Epithelial cell of proximal tubule (primary cell): ENCODE measurements at regions not wholly inside any gene's neighbourhood (a gene's known extent, or its start where the extent isn't known, plus 50 kb on each side); places are given as distances from the start of the nearest gene placed in this dataset.

ENCODE experiments used
- DNase-seq: peaks from one replicate; pipeline ENCODE4 v3.0.0-alpha.2; 2011; ENCODE audit warnings: low read depth
- H3K4me3 ChIP-seq: 2 replicates; pipeline ENCODE4 v1.5.1; 2011; ENCODE audit warnings: low read depth, mild to moderate bottlenecking, low read length
- TF ChIP-seq, protein P1 (sequence below): conservative IDR thresholded peaks from 2 replicates; pipeline ENCODE4 v1.5.1; 2012; ENCODE audit warnings: low read depth, mild to moderate bottlenecking, low read length

DNA sequence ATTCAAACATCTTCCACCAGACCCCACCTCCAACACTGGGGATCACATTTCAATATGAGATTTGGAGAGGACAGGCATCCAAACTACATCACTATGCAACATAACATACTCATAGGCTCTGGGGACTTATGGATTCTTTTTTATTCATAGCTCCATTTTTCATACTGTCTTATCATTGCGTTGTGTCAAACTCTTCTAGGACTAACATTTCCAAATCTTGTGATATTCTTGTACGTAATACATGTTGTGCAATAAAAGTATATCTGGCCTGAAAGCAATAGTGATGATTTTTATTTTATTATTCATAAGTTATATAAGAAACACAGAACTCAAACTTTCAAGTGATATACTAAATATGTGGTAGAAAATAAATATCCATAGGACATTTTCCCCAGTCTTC lies 60.6 kb upstream of the ACTR3 start:
- no peak for DNase-seq
- TF ChIP-seq, protein P1, sequence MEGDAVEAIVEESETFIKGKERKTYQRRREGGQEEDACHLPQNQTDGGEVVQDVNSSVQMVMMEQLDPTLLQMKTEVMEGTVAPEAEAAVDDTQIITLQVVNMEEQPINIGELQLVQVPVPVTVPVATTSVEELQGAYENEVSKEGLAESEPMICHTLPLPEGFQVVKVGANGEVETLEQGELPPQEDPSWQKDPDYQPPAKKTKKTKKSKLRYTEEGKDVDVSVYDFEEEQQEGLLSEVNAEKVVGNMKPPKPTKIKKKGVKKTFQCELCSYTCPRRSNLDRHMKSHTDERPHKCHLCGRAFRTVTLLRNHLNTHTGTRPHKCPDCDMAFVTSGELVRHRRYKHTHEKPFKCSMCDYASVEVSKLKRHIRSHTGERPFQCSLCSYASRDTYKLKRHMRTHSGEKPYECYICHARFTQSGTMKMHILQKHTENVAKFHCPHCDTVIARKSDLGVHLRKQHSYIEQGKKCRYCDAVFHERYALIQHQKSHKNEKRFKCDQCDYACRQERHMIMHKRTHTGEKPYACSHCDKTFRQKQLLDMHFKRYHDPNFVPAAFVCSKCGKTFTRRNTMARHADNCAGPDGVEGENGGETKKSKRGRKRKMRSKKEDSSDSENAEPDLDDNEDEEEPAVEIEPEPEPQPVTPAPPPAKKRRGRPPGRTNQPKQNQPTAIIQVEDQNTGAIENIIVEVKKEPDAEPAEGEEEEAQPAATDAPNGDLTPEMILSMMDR = no peak
- H3K4me3 ChIP-seq = no peak overlapping the region

DNA sequence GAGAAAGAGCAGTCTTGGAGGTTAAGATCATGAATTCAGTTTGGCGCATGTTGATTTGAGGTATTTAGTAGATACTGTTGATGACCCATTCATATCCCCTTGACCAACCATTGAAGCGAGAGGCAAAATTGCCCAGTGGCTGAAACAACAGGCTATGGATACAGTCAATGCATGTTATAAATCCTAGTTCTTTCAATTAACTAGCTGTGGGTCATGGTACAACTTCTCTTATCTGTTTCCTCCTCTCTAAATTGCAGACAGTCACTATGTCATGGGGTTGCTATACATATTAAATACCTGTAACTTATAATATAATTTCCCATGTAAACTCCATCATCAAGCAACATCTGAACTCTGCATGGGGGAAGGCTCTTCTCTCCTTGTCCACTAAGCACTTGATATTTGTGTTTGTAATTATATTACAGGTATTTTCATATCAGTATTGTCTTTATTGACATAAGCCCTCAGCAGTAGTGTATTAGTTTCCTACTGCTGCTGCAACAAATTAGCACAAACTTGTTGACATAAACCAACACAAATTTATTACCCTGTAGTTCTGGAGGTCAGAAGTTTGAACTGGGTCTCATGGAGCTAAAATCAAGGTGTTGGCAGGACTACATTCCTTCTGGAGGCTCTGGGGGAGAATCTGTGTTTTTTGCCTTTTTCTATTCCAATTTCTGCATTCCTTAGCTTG lies 61.7 kb upstream of the ACTR3 start:
- DNase-seq = no peak
- TF ChIP-seq, protein P1 = no peak

DNA sequence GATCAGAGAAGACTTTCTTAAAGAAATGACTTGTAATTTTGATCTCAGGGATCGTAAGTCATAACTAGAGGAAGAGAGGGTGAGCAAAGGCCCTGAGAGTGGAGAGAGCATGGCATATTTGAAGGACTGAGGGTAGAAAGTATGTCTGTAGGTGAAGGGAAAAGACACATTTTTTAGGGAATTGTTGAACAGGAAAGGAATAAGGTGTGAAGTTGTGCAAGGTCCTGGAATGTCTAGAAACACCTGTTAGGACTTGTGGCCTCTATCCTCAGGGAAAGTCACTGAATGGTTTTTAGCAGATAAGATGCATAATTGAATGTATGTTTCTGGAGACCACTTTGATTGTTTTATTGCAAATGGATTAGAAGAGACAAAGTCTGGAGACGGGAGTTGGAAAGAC lies 62.5 kb upstream of the ACTR3 start:
- H3K4me3 ChIP-seq = no peak overlapping the region
- no peak for DNase-seq
- TF ChIP-seq, protein P1 = no peak

More for the DNA sequence above, 61.7 kb upstream of the ACTR3 start:
- no peak overlapping the region for H3K4me3 ChIP-seq

DNA sequence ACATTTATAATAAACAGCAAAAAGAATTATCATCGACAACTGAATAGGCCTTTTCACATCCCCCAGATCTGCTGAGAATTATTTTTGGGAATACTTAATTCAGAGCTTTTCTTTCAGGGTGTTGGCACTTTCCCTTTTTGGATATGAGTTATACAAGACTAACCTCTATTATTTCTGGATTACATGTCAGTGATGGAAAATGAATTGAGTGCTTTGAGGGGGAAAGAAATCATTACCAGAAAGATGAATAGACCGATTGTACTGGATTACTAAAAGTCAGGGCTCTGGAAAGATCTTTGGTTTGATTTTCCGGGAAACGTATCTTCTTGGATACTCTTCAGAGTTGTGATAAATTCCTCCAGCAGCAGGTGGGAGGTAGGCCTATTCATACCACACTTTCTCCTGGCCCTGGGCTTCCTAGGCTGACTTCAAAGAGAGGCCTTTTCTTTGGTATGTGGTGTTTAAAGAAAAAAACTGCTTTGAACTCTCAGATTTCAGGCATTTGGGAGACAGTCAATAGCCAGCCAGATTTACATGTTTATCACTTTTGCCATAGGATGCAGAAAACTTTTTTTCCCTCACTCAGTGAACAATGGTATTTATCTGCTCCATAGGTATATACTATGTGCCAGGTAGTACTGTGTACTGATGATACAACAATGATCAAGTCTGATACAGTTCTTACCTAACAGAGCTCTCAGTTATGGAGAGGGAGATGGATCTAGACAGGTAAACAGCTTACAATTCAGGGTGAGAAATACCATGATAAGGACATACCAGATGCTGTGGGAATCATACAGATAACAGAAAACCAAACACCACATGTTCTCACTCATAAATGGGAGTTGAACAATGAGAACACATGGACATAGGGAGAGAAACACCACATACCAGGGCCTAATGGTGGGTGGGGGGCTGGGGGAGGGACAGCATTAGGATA lies 63.3 kb upstream of the ACTR3 start:
- no peak for DNase-seq
- H3K4me3 ChIP-seq = no peak overlapping the region
- TF ChIP-seq, protein P1 = no peak

DNA sequence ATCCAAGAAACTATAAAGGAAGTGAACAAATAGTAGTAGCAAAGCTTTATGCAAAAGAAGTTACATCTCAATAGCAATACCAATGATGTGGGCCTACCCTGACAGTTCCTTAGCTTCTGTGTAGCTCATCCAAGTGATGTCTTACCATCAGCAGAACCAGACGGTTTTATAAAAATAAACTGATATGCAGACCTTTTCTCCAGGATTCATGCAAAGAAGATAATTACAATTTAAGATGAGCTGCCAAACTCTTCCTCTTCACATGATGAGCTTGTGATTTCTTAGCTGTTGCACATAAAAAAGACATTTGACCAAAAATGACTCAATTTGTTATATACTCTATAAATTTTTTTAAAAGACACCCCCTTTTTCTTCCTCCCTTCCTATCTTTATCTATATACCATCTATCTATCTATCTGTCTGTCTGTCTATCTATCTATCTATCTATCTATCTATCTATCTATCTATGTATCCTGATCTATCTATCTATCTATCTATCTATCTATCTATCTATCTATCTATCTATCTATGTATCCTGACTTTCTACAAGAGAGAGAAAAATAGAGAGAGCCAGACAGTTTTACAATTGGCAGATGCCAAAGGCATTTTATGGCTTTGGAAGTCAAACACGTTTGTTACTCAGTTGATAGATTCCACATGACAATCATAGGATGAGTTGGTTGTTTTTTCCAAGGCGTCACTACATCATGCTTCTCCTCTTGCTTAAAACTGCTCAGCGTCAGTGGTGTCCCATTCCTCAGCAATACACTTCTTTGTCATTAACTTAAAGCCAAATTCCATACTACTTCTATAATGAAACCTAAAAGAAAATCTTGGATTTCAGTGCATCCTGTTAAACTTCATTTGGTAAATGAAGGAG lies 65.9 kb upstream of the ACTR3 start:
- no peak overlapping the region for H3K4me3 ChIP-seq
- TF ChIP-seq, protein P1 = no peak
- no peak for DNase-seq

DNA sequence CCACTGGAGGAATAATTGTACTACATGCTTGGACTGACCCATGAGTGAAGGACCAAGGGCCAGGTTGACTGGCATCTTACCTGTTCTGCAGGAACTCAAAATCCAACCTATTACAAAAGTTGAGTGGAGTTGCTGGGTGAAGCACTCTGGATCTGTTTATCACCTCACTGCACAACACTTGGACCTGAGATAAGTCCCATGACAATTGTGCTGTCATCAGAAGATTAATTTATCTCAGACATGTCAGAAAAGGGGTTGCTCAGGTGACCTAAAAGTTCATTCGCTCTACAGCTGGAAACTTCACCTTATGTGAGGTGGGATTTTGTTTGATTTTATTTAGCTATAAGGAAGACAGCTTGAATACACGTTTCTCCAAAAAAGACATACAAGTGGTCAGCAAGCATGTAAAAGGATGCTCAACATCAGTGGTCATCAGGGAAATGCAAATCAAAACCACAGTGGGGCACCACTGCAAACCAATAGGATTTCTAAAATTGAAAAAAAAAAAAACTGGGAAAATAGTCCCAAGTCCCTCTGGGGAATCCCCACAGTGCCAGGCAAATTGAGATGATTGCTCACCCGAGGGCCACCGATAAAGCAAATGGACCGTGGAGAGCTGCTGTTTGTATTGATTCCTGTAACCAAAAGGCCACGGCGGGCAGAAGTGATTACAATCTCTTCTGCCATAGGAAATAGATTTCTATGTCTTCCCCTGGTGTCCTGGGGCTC lies 65.8 kb upstream of the SLC35F5 start:
- no peak overlapping the region for H3K4me3 ChIP-seq
- no peak for DNase-seq
- TF ChIP-seq, protein P1 = no peak
